OCI-LY7 (cell line): ENCODE measurements at regions not wholly inside any gene's neighbourhood (a gene's known extent, or its start where the extent isn't known, plus 50 kb on each side); places are given as distances from the start of the nearest gene placed in this dataset.

ENCODE experiments used
- CTCF ChIP-seq: fragments of 200-600 bp; sonication (generic); conservative IDR thresholded peaks from 2 replicates; pipeline ENCODE4 v1.5.1; 2014; ENCODE audit warnings: mild to moderate bottlenecking, antibody characterized with exemption, low read length, moderate library complexity, mixed read lengths
- EZH2phosphoT487 ChIP-seq: fragments of 200-600 bp; sonication (generic); IDR thresholded peaks from 2 replicates; pipeline ENCODE4 v1.6.1; 2018; ENCODE audit warnings: low read depth, borderline replicate concordance, mild to moderate bottlenecking, mixed run types, antibody characterized with exemption, low read length, moderate library complexity, mixed read lengths

DNA sequence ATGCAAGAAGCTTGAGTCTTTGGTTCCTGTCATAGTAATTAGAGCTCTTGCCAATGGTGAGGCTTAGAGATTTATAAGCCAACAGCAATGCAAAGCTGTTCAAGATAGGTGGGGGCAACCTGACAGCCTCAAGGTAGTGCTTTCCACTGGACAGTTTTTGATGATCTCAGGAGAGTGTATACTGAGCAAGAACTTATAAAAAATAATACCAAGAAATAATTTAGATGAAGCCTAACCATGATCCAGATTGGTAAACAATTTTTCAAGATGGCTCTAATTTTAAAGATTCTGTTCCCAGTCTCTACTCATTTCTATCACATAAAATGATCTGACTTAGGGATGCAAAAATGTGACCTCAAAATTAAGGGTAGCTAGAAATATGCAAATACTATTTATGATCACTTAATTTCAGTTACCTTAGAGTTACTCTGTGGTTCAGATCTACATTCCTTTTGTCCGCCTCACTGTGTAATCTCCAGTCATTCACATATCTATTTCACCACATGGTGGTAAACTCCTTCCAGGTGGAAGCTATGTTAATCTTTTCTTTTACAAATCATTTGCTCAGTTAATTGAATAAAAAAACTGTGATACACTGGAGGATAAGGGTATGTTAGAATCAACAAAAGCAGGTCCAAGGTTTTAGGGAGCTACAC, 1228.0 kb upstream of the C9orf72 start:
- TF ChIP-seq CTCF (no peak), EZH2phosphoT487 (no peak)
